Fibroblast of villous mesenchyme (primary cell): ENCODE measurements at regions not wholly inside any gene's neighbourhood (a gene's known extent, or its start where the extent isn't known, plus 50 kb on each side); places are given as distances from the start of the nearest gene placed in this dataset.

Experiments
- DNase-seq: peaks from one replicate; pipeline ENCODE4 v3.0.0-alpha.2; 2010; ENCODE audit warnings: low read depth
- H3K4me3 ChIP-seq: 2 replicates; pipeline ENCODE4 v1.5.1; 2011; ENCODE audit warnings: low read depth, mild to moderate bottlenecking, low read length
- TF ChIP-seq, protein P1 (sequence below): IDR thresholded peaks from 2 replicates; pipeline ENCODE4 v1.5.1; 2012; ENCODE audit warnings: low read depth, mild to moderate bottlenecking, low read length; ENCODE audit not compliant: insufficient read depth

GRCh38 chr2:120865656-120866055 lies 130.0 kb downstream of the GLI2 start:
- no peak overlapping the region for H3K4me3 ChIP-seq
- DNase-seq, result no peak
- TF ChIP-seq, protein P1, sequence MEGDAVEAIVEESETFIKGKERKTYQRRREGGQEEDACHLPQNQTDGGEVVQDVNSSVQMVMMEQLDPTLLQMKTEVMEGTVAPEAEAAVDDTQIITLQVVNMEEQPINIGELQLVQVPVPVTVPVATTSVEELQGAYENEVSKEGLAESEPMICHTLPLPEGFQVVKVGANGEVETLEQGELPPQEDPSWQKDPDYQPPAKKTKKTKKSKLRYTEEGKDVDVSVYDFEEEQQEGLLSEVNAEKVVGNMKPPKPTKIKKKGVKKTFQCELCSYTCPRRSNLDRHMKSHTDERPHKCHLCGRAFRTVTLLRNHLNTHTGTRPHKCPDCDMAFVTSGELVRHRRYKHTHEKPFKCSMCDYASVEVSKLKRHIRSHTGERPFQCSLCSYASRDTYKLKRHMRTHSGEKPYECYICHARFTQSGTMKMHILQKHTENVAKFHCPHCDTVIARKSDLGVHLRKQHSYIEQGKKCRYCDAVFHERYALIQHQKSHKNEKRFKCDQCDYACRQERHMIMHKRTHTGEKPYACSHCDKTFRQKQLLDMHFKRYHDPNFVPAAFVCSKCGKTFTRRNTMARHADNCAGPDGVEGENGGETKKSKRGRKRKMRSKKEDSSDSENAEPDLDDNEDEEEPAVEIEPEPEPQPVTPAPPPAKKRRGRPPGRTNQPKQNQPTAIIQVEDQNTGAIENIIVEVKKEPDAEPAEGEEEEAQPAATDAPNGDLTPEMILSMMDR, result no peak

DNA sequence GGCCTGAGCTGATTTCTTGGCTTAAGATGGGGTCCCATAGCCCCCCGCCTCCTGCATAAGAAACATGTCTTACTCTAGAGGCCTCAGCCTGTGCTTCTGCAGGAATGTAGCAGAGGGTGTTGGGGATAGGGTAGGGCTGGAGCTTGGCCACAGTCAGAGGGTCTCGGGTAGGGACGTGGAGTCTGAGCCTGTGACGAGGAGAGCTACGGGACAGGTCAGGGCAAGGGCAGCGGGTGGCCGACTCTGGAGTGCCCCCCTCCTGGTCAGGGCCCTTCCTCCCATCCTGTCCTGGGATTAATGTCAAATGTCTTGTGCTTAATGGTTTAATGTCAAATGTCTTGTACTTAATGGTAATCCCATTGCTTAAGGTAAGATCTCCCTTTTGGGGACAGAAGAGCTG lies 130.4 kb downstream of the GLI2 start:
- no peak overlapping the region for H3K4me3 ChIP-seq
- TF ChIP-seq, protein P1, result no peak
- DNase-seq, result no peak

DNA sequence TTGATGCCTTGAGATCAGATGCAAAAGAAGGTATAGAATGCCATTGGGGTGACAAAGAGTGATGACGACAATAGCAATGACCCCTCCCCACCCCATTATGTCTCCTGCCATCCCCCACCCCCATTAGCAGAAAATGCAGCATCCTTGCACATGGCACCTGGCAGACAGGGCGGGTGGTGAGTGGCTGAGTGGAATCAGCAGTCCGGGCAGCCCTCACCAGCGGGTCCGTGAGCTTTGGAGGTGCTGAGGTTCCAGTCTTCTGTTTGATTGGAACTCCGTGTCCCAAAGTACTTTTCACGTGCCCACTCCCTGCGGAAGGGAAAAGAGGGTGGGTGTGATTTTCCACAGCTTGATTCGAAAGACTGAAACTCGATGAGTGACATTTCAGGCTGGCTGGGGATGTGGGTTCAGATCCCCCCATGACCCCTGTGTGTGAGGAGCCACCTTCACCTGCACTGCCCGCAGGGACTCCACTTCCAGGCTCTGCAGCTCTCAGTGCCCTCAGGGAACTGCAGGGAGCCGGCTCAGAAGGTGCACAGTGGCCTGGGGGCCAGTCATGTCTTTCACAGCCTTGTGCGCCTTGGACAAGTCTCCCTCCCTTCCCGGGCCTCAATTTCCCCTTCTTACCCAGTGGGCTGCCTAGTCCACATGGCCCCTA lies 130.9 kb downstream of the GLI2 start:
- no peak for DNase-seq
- TF ChIP-seq, protein P1, result no peak

GRCh38 chr2:120867290-120868241 lies 131.9 kb downstream of the GLI2 start:
- TF ChIP-seq, protein P1, result no peak
- peak overlapping the region; percentile 49 for H3K4me3 ChIP-seq
- peak; percentile 87 for DNase-seq

More for the DNA sequence above, 130.9 kb downstream of the GLI2 start:
- peak overlapping the region; percentile 49 for H3K4me3 ChIP-seq

DNA sequence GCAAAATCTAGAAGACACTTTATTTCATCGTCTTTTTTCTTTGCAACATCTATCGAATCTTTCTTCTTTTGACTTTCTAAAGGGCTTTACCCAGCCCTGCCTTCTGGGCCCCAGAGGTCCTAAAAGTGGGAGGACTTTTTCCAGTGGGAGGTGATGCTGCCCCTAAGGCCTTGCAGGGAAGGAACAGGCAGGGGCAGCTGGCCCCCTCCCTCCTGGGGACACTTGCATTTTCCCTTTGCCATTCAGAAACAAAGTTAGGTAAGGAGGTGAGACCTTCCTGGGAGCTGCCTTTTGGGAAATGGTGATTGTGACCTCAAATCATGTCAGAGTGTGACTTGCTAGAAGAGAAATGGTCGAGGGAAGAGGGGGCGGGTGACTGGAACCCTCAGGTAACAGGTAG lies 132.7 kb downstream of the GLI2 start:
- TF ChIP-seq, protein P1, result no peak
- DNase-seq, result no peak
- H3K4me3 ChIP-seq, result peak overlapping the region; percentile 49

DNA sequence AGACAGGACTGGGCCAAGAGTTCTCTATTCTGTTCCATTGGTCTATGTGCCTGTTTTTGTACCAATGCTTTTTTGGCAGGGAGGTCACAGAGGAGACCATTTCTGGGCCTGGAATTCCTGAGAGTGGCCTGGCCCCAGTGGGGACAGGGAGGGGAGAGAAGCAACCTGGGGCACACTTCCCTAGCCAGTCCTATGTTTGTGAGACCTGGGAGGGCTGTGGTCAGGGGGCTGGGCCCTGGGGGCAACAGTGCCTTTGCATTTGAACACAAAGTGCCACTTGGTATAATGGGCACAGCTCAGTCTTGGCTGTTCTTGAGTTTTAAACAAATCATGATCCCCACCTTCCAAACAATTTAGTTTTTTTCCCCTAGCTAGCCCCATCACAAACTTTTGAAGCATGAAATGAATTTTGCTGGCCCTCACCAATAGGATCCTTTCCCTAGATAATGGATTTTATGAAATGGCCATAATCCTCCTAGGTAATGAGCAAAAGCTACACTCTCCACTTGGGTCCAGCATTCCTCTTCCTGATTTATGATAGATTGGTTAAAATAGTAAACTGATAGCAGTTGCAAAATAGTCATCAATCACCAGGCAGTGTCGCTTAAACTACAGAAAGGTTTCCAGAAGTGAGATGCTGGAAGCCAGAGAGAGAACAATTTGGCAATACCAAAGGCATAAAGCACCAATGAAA lies 133.5 kb downstream of the GLI2 start:
- TF ChIP-seq, protein P1, result no peak
- no peak overlapping the region for H3K4me3 ChIP-seq
- DNase-seq, result no peak
